ENCODE measurements at regions not wholly inside any gene's neighbourhood (a gene's known extent, or its start where the extent isn't known, plus 50 kb on each side); places are given as distances from the start of the nearest gene placed in this dataset.

- no peak for DNase-seq
Measured at GRCh38 chr1:216846339-216846738, 123.1 kb upstream of the ESRRG start.

- no peak for DNase-seq
Measured at GRCh38 chr1:216843409-216843808, 120.2 kb upstream of the ESRRG start.

GRCh38 chr1:216841165-216841564, 117.9 kb upstream of the ESRRG start:
- DNase-seq: no peak

- no peak for DNase-seq
Measured at GRCh38 chr1:216836316-216836715, 113.1 kb upstream of the ESRRG start.

GRCh38 chr1:216833509-216833908, 110.3 kb upstream of the ESRRG start:
- DNase-seq: no peak

- DNase-seq: no peak
Measured at GRCh38 chr1:216832192-216832591, 109.0 kb upstream of the ESRRG start.

GRCh38 chr1:216830424-216831210, 107.4 kb upstream of the ESRRG start:
- no peak for DNase-seq

- DNase-seq: no peak
Measured at GRCh38 chr1:216827251-216827650, 104.0 kb upstream of the ESRRG start.

- no peak for DNase-seq
Measured at GRCh38 chr1:216826646-216827045, 103.4 kb upstream of the ESRRG start.

- no peak for DNase-seq
Measured at GRCh38 chr1:216826214-216826613, 103.0 kb upstream of the ESRRG start.

DNA sequence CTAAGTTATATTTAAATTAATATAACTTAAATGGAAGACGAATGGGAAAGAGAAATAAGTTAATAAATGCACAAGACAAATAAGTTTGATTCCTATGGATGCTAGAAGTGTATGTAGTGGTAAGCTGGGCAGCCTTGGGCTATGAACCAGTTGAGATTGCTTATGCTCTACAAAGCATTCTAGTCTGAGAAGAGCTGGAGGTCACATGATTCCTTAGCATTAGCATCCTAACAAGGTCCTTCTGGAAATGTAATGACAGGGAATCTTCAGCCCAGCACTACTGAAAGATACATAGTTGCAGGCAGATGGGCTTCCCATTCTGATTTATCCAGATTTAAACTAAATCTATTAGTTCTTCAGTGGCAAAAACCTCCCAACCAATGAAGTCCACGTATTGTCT, 102.3 kb upstream of the ESRRG start:
- no peak for DNase-seq

DNA sequence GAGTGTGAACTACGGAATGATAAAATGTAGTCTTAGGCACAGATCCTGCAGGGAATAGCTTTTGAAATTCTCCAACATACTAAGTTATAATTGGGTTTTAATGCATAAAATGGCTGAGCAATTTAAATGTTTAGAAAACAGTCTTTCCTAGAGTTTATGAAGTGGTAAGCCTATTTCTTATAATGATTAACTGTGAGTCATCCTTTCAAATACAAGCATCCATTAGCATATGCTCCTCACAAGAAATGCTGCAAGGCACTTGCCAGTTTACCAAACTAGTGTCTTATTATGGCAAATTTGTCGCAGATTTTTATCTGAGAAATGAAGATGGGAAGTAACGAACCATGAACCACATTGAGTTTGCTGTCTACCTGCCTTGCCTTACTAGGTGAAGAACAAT, 101.3 kb upstream of the ESRRG start:
- DNase-seq: no peak

- DNase-seq: no peak
Measured at GRCh38 chr1:216823731-216824130, 100.5 kb upstream of the ESRRG start.

- no peak for DNase-seq
Measured at GRCh38 chr1:216822480-216822879, 99.3 kb upstream of the ESRRG start.

DNA sequence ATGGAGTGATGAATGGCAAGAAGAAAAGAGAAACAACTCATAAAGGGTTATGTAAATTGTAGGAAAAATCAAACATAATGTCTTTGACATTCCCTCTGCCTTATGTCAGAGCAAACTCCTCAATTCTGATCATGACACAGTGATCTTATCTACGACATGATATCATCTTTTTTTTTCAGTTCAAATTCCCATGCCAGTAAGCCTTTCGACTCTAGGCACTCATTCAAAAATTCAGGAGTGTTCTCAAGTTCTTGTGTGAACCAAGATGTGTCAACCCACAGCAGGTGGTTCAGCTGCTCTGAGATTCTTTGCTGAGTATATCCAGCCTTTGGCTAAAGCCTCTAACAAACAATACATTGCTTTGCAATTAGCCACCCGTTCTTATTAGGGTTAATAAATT, 97.1 kb upstream of the ESRRG start:
- no peak for DNase-seq

DNA sequence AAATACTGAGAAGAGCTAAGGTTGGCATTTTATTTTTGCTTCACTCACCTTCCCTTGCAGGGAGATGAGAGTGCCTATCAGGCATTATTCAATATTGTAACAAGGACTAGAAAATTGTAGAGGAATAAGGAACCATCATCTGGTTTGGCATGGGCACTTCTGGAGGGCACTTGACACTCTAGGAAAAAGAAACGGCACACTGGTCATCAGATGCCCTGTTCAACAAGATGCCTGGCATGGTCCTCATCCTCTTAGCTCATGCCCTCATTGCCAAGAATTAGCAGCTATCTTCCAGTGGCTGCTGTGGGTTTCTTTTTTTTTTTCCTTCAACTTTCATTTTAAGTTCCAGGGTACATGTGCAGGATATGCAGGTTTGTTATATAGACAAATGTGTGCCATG, 95.1 kb upstream of the ESRRG start:
- DNase-seq: no peak

GRCh38 chr1:216815260-216816131, 92.3 kb upstream of the ESRRG start:
- peak; percentile 92 for DNase-seq

GRCh38 chr1:216814576-216815259, 91.5 kb upstream of the ESRRG start:
- DNase-seq: peak; percentile 76

DNA sequence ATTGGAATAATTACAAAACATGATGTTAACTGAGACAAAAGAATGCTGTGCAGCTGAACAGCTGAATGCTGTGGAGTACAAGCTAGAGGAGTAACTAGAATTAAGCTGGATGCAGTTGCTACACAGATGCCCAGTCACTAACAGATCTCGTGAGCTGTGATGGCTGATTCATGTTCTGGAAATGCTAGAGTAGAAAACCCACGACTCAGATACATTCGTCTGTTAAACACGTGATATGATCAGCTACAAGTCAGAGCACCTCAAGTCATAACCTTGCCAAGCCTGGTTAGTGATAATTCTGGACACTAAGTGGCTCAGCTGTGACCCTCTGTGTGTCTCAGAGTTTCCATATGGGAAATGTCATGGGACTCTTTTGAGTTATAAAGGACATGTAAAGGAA, 89.7 kb upstream of the ESRRG start:
- no peak for DNase-seq

GRCh38 chr1:216809649-216810048, 86.4 kb upstream of the ESRRG start:
- DNase-seq: no peak

- DNase-seq: no peak
Measured at GRCh38 chr1:216807696-216808095, 84.5 kb upstream of the ESRRG start.

DNA sequence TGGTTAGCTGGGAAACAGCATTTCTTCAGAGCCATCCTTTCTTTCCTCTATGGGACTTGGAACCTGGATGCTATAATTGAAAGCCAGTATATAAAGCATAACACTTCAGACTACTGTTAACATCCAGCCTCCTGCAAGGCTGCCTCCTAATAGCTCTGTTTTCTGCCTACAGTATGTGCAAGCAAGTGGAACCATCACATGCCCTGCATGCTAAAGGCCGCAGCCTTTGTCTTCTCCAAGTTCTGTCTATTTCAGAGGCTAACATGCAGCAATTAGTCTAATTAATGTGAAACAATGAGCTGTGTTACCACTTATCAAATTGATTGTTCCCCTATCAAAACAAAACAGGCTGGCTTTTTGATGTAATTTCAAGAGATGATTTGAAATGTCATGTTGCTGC, 82.7 kb upstream of the ESRRG start:
- DNase-seq: peak; percentile 60

- no peak for DNase-seq
Measured at GRCh38 chr1:216805233-216805632, 82.0 kb upstream of the ESRRG start.

GRCh38 chr1:216804111-216804510, 80.9 kb upstream of the ESRRG start:
- peak; percentile 20 for DNase-seq
